22Rv1 (cell line): ENCODE measurements at regions not wholly inside any gene's neighbourhood (a gene's known extent, or its start where the extent isn't known, plus 50 kb on each side); places are given as distances from the start of the nearest gene placed in this dataset.
"Not testable (repeated sequence)": the region's sequence is repeated elsewhere in the genome, so short reads cannot be mapped to it uniquely, and the experiment has no call there.

Source experiments
- H3K27ac ChIP-seq: fragments of 450-650 bp; 2 replicates; pipeline ENCODE4 v1.5.1; 2017
- ZFX ChIP-seq: fragments of 450-650 bp; IDR thresholded peaks from 2 replicates; pipeline ENCODE4 v1.6.1; 2017; ENCODE audit warnings: antibody characterized with exemption, borderline replicate concordance
- TF ChIP-seq, protein P1 (sequence below): fragments of 450-650 bp; IDR thresholded peaks from 2 replicates; pipeline ENCODE4 v1.5.1; 2017; ENCODE audit warnings: mild to moderate bottlenecking

GRCh38 chr12:131642771-131643170 lies 68.1 kb upstream of the SFSWAP start:
- H3K27ac ChIP-seq: no peak overlapping the region
- TF ChIP-seq, protein P1, sequence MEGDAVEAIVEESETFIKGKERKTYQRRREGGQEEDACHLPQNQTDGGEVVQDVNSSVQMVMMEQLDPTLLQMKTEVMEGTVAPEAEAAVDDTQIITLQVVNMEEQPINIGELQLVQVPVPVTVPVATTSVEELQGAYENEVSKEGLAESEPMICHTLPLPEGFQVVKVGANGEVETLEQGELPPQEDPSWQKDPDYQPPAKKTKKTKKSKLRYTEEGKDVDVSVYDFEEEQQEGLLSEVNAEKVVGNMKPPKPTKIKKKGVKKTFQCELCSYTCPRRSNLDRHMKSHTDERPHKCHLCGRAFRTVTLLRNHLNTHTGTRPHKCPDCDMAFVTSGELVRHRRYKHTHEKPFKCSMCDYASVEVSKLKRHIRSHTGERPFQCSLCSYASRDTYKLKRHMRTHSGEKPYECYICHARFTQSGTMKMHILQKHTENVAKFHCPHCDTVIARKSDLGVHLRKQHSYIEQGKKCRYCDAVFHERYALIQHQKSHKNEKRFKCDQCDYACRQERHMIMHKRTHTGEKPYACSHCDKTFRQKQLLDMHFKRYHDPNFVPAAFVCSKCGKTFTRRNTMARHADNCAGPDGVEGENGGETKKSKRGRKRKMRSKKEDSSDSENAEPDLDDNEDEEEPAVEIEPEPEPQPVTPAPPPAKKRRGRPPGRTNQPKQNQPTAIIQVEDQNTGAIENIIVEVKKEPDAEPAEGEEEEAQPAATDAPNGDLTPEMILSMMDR: no peak
- TF ChIP-seq ZFX: no peak

GRCh38 chr12:131643631-131644452 lies 67.0 kb upstream of the SFSWAP start:
- no peak for TF ChIP-seq ZFX
- TF ChIP-seq, protein P1: no peak
- H3K27ac ChIP-seq: no peak overlapping the region

DNA sequence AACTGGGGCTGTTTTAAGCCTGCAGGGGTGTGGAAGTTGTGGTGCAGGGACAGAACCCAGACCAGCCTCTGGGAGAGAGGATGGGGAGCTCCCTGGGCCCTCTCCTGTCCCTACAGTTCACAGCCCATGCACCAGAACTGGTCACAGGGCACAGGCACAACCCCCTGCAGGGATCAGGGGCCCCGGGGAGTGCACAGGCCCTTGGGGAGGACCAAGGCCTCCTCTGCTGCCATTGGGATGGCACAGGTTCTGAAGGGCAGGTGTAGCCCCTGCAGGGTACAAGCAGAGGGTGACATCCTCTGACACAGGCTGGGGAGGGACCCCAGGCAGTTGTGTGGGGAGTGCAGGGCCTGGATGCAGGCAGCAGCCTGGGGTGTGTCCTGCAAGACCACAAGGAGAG lies 66.4 kb upstream of the SFSWAP start:
- TF ChIP-seq, protein P1: no peak
- TF ChIP-seq ZFX: no peak
- no peak overlapping the region for H3K27ac ChIP-seq

GRCh38 chr12:131644917-131645316 lies 66.0 kb upstream of the SFSWAP start:
- H3K27ac ChIP-seq: not testable (repeated sequence)

- H3K27ac ChIP-seq: not testable (repeated sequence)
Observed at GRCh38 chr12:131645557-131645956, 65.3 kb upstream of the SFSWAP start.

DNA sequence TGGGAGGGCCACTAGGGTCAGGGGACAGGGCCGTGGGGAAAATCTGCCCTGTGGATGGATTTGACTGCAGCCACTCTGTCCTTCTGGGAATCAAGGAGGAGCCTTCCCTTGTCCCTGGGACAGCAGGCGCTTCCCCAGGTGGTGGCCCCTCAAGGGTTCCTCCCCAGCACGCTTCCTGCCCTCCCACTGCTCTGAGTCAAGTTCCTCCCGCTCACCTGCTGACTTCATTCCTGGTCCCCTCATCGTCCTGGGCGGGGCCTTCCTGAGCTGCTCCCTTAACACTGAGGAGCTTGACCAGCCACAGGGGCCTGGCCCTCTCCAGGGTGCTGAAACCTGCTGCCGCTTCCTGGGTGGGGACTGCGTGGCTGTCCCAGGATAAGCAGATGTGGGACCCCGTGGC lies 64.4 kb upstream of the SFSWAP start:
- H3K27ac ChIP-seq: not testable (repeated sequence)

- TF ChIP-seq ZFX: no peak
- TF ChIP-seq, protein P1: no peak
- H3K27ac ChIP-seq: no peak overlapping the region
Observed at GRCh38 chr12:131647667-131648066, 63.2 kb upstream of the SFSWAP start.

DNA sequence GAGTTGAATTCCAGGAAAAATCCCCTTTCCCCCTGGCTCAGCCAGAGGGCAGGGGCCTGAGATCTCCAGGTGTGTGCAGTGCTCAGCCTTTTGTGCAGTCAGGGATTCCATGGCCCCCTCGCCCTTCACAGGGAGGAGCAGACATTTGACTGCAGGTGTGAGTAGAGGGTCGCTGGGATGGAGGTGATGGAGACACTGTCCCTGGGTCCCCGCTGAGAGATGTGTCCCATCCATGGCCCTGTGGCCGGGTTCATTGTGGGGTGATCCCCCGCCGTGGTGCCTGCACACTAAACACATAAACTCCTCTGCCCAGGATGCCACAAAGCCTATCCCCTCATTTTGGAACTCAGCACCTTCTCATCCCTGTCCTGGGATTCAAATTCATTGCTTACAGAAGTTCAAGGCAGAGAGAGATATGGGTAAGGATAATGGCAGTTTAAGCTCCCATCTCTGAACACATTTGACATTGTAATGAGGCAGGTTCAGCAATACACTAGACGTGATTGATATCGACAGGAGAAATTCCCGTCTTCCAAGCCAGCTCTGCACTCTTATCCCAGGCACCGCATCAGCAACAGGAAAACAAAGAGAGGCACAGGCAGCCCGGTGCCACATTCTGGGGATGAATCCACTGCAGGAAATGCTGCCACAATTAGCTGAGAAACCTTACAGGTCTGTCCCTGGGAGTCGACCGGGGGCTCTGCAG lies 55.3 kb upstream of the SFSWAP start:
- not testable (repeated sequence) for H3K27ac ChIP-seq

GRCh38 chr12:131656796-131657195 lies 54.1 kb upstream of the SFSWAP start:
- H3K27ac ChIP-seq: not testable (repeated sequence)

GRCh38 chr12:131658605-131659004 lies 52.3 kb upstream of the SFSWAP start:
- not testable (repeated sequence) for H3K27ac ChIP-seq

- not testable (repeated sequence) for H3K27ac ChIP-seq
Observed at GRCh38 chr12:131659484-131659883, 51.4 kb upstream of the SFSWAP start.

DNA sequence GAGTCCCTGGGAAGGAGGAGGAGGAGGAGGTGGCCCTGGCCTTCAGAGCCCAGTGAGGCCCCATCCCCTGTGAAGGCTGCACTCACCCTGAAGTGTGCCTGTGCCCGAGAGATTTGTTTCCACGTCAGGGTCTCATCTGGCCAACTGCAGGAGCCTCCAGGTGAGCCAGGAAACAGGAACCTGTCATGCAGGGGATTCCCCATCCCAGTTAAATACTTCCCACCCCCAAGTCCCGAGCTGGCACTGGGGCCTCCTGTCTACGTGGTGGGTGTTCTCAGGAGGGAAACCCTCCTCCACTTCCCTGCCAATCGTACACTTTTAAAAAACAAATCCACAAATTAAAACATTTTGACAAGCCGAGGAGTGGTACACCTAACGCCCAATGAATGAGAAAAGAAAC lies 50.9 kb upstream of the SFSWAP start:
- H3K27ac ChIP-seq: not testable (repeated sequence)

DNA sequence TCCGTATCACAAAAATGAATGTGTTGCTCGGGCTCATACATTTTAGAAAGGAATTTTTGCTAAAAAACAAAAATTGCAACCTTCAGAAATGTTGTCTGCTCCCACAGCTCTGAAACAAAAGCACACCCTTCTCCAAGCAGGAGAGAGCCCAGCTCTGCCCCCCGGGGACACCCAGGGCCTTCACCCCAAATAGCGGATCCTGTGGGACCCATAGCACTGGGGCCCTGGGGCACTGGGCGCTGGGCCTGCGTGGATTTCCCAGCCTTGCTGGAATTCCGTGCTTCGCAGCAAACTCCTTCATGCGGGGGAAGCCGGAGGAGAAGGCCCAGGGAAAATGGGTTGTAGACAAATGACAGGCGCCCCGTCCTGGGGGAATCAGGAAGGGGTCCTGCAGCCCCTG lies 50.5 kb upstream of the SFSWAP start:
- H3K27ac ChIP-seq: not testable (repeated sequence)
